Panc1 (cell line): ENCODE measurements at regions not wholly inside any gene's neighbourhood (a gene's known extent, or its start where the extent isn't known, plus 50 kb on each side); places are given as distances from the start of the nearest gene placed in this dataset.

Experiments
- ATAC-seq: fragments of 200-7000 bp; cut with Tn5 transposase; 2 replicates; pipeline ENCODE4 v1.9.1; 2020; ENCODE audit warnings: mild to moderate bottlenecking, moderate library complexity
- BruUV-seq: library from RNA; stranded (reverse); fragments of 400-500 nt; replicated peaks from 2 replicates; lab custom pipeline; 2021; lab: Mats Ljungman, UMichigan
- CTCF ChIA-PET: fragments of 300-600 bp; sonication (Branson Sonifier 250); formaldehyde crosslinking; loops from one replicate; lab custom pipeline; 2022; ENCODE audit warnings: antibody characterized with exemption; lab: Charles Lee
- POLR2A ChIA-PET: fragments of 300-600 bp; sonication (Branson Sonifier 250); formaldehyde crosslinking; loops from one replicate; lab custom pipeline; 2022; ENCODE audit warnings: antibody characterized with exemption; lab: Charles Lee
- DNase-seq: peaks from one replicate; pipeline ENCODE4 v3.0.0-alpha.2; 2010; ENCODE audit warnings: low read depth, low spot score
- H3K27ac ChIP-seq: 2 replicates; pipeline ENCODE4 v1.5.1; 2011; ENCODE audit warnings: mild to moderate bottlenecking, low read length, inconsistent platforms
- H3K27me3 ChIP-seq: fragments of 200-500 bp; sonication (Bioruptor generic); 2 replicates; pipeline ENCODE4 v1.6.0; 2014; ENCODE audit warnings: low read length, inconsistent platforms; ENCODE audit not compliant: control insufficient read depth, insufficient read depth
- H3K36me3 ChIP-seq: fragments of 200-500 bp; sonication (Bioruptor generic); 2 replicates; pipeline ENCODE4 v1.5.1; 2014; ENCODE audit warnings: inconsistent platforms, mild to moderate bottlenecking, low read length, moderate library complexity; ENCODE audit not compliant: control insufficient read depth, insufficient read depth
- H3K4me1 ChIP-seq: 2 replicates; pipeline ENCODE4 v1.5.1; 2011; ENCODE audit warnings: inconsistent platforms, mild to moderate bottlenecking, low read length, moderate library complexity; ENCODE audit not compliant: control insufficient read depth, insufficient read depth
- H3K4me3 ChIP-seq, 2 experiments: 2 replicates each; pipeline ENCODE4 v1.5.1; 2011 to 2012; ENCODE audit warnings: low read depth in 2 of 2, low read length in 2 of 2, mild to moderate bottlenecking in 2 of 2, inconsistent platforms in 1 of 2, moderate library complexity in 1 of 2
- H3K9me3 ChIP-seq: fragments of 200-500 bp; sonication (Bioruptor generic); 2 replicates; pipeline ENCODE4 v1.5.1; 2014; ENCODE audit warnings: low read depth, mild to moderate bottlenecking, inconsistent platforms, low read length, moderate library complexity; ENCODE audit not compliant: control insufficient read depth, insufficient read depth
- CTCF ChIP-seq: fragments of 450-650 bp; IDR thresholded peaks from 2 replicates; pipeline ENCODE4 v1.5.1; 2017; ENCODE audit warnings: mild to moderate bottlenecking
- POLR2AphosphoS5 ChIP-seq: IDR thresholded peaks from 2 replicates; pipeline ENCODE4 v1.6.1; 2012; ENCODE audit warnings: mild to moderate bottlenecking, low read depth, low read length, moderate library complexity
- SIN3A ChIP-seq: IDR thresholded peaks from 2 replicates; pipeline ENCODE4 v1.6.1; 2012; ENCODE audit warnings: low read depth, mild to moderate bottlenecking, low read length, moderate library complexity, borderline replicate concordance; ENCODE audit not compliant: insufficient read depth
- TCF7L2 ChIP-seq: IDR thresholded peaks from 2 replicates; pipeline ENCODE4 v1.6.1; 2011; ENCODE audit warnings: mild to moderate bottlenecking, low read depth, low read length, inconsistent platforms
- in situ Hi-C: cut with HindIII; loops from 2 replicates; pipeline ENCODE4 v1.10.0; 2016; ENCODE audit warnings: low sequenced_read_pairs, low pct_unique_long_range_greater_than_20kb
- intact Hi-C: fragments of 100-400 bp; cut with micrococcal nuclease; formaldehyde crosslinking; loops from one replicate; pipeline ENCODE4 v1.10.0; 2022; ENCODE audit not compliant: unreplicated experiment
- TF ChIP-seq, protein P1 (sequence below), 2 experiments: IDR thresholded peaks; 2 replicates each; pipeline ENCODE4 v1.6.1; 2011 to 2012; ENCODE audit warnings: low read depth in 2 of 2, control low read depth in 1 of 2, low read length in 1 of 2, mild to moderate bottlenecking in 1 of 2, moderate library complexity in 1 of 2; ENCODE audit not compliant: insufficient read depth in 1 of 2

- ATAC-seq (no peak), DNase-seq (no peak)
- no TSS peak for BruUV-seq
- intact Hi-C loops: no loop called here
- no peak for TF ChIP-seq TCF7L2
- TF ChIP-seq SIN3A: no peak
- TF ChIP-seq POLR2AphosphoS5: no peak
- TF ChIP-seq, protein P1, sequence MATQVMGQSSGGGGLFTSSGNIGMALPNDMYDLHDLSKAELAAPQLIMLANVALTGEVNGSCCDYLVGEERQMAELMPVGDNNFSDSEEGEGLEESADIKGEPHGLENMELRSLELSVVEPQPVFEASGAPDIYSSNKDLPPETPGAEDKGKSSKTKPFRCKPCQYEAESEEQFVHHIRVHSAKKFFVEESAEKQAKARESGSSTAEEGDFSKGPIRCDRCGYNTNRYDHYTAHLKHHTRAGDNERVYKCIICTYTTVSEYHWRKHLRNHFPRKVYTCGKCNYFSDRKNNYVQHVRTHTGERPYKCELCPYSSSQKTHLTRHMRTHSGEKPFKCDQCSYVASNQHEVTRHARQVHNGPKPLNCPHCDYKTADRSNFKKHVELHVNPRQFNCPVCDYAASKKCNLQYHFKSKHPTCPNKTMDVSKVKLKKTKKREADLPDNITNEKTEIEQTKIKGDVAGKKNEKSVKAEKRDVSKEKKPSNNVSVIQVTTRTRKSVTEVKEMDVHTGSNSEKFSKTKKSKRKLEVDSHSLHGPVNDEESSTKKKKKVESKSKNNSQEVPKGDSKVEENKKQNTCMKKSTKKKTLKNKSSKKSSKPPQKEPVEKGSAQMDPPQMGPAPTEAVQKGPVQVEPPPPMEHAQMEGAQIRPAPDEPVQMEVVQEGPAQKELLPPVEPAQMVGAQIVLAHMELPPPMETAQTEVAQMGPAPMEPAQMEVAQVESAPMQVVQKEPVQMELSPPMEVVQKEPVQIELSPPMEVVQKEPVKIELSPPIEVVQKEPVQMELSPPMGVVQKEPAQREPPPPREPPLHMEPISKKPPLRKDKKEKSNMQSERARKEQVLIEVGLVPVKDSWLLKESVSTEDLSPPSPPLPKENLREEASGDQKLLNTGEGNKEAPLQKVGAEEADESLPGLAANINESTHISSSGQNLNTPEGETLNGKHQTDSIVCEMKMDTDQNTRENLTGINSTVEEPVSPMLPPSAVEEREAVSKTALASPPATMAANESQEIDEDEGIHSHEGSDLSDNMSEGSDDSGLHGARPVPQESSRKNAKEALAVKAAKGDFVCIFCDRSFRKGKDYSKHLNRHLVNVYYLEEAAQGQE (IDR thresholded peaks at IDR 0.05; ENCODE audit: insufficient read depth in 1 of 2, low read depth in 2 of 2, low read length in 1 of 2): no peak
- TF ChIP-seq CTCF: no peak
- Histone ChIP-seq H3K4me1 (no peaks in the 10 kb centered on the region), H3K27me3 (no peaks in the 10 kb centered on the region), H3K4me3 (no peak overlapping the region), H3K36me3 (no peaks in the 10 kb centered on the region), H3K9me3 (no peaks in the 10 kb centered on the region), H3K27ac (no peak overlapping the region)
- POLR2A ChIA-PET: no interaction called here
- in situ Hi-C loops: no loop called here
- CTCF ChIA-PET: no interaction called here
These were observed 330.8 kb downstream of the TRIM36 start for GRCh38 chr5:114838937-114839336.

GRCh38 chr5:114830114-114830513 is 339.6 kb downstream of the TRIM36 start:
- H3K4me3 ChIP-seq: no peak overlapping the region
- no peak overlapping the region for H3K27ac ChIP-seq
- no peaks in the 10 kb centered on the region for H3K4me1 ChIP-seq
- H3K36me3 ChIP-seq: no peaks in the 10 kb centered on the region
- CTCF ChIA-PET: no interaction called here
- TF ChIP-seq POLR2AphosphoS5 (no peak), CTCF (no peak), SIN3A (no peak), TCF7L2 (no peak)
- TF ChIP-seq, protein P1 (IDR thresholded peaks at IDR 0.05; ENCODE audit: insufficient read depth in 1 of 2, low read depth in 2 of 2, low read length in 1 of 2): no peak
- BruUV-seq: no TSS peak
- H3K27me3 ChIP-seq: no peaks in the 10 kb centered on the region
- intact Hi-C loops: no loop called here
- H3K9me3 ChIP-seq: peaks cover 4% of the 10 kb centered on the region; the same call in 1 of the 2 replicates
- DNase-seq (no peak), ATAC-seq (no peak)
- POLR2A ChIA-PET: no interaction called here
- in situ Hi-C loops: no loop called here
